Stimulated activated CD4-positive, alpha-beta T cell treated with anti-CD3 and anti-CD28 coated beads, TNF-alpha, amount 100 ng/mL, for 48 hours (primary cell): ENCODE measurements at regions not wholly inside any gene's neighbourhood (a gene's known extent, or its start where the extent isn't known, plus 50 kb on each side); places are given as distances from the start of the nearest gene placed in this dataset.

Source experiments
- DNase-seq, 3 donors: peaks; one replicate each; pipeline ENCODE4 v3.0.0-alpha.2; 2020; ENCODE audit warnings: low read depth in 3 of 3

DNA sequence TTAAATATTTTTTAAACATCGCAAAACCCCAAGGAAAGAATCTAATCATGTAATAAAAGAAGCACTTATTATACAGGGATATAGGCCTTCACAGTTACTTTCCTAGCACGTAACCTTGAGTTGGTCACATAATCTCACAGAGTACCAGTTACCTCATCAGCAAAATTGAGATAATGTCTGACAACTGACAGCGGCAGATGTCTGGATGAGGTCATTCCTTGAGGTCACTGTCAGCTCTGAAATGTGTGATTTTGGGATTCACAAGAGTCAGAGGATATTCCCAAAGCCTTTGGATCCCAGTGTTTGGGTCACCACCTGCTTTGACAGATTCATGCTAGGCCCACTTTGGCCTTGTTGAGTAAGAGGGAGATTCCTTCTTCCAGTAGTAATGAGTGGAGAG, 151.4 kb upstream of the SEMA6D start:
- no peak for DNase-seq

DNA sequence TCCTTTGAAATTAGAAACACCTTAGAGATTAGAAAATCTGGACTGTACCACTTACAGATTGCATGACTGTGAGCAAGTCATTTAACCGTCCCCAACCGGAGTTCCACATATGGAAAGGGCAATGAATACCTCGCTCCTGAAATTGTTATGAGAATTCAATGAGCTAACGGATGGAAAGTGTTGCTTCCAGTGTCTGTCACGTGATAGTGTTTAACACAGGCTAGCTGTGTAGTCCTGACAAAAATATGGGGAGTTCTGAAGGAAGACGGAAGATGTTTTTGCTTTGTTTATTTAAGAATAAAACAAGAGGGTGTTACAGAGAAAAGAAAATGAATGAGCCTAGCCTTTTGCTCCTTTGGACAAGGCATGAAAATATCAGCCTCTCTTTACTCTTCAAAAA, 150.7 kb upstream of the SEMA6D start:
- no peak for DNase-seq

DNA sequence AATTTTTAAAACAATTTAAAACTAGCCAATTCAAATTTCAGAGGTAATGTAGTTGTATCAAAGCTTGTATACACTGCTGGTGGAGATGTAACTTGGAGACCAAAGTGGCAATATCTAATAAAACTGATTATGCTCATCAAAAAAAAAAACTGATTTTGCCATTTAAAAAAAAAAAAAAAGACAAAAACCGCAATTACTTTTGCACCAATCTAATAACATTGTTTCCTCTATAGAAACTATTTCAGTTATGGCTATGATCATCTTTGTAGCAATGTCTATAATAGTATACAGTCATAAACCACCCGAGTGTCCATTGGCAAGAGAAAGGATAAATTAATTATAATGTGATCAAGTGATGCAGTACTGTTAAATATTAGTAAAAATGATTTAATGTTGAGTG, 149.3 kb upstream of the SEMA6D start:
- DNase-seq = no peak

DNA sequence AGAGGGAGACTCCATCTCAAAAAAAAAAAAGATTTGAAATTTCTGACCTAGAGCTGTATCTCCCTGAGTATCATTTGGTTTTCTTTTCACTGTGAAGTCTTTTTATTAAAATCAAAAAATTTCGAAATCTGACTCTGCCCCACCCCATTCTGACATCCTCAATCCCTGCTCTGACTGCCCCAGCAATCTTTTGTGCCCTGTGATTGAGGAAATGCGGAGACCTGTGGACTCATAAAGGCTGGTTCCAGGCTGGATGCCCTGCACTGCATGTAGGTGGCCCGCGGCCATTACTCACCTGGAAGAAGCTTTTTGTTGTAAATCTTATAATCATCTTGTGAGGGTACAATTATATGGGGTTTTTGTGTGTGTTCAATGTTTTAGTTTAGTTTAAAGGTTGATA, 147.3 kb upstream of the SEMA6D start:
- DNase-seq = no peak

DNA sequence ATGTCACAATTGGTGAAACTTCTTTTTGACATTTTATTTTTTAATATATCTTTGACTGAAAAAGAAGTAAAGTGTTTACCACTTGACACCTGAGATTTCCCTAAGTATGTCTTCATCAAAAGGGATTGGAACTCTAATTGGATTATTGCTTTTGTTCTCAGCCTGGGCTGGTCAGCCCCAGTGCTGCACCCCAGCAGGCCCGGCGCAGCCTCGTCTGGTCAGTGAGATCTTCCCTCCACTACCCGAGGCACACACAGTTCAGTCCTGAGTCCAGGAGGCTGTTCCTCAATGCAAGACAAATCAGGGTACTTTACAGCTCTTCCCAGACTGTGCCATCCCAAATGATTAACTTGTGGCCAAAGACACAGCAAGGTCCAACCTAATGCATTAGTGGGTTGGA, 146.9 kb upstream of the SEMA6D start:
- DNase-seq = no peak

DNA sequence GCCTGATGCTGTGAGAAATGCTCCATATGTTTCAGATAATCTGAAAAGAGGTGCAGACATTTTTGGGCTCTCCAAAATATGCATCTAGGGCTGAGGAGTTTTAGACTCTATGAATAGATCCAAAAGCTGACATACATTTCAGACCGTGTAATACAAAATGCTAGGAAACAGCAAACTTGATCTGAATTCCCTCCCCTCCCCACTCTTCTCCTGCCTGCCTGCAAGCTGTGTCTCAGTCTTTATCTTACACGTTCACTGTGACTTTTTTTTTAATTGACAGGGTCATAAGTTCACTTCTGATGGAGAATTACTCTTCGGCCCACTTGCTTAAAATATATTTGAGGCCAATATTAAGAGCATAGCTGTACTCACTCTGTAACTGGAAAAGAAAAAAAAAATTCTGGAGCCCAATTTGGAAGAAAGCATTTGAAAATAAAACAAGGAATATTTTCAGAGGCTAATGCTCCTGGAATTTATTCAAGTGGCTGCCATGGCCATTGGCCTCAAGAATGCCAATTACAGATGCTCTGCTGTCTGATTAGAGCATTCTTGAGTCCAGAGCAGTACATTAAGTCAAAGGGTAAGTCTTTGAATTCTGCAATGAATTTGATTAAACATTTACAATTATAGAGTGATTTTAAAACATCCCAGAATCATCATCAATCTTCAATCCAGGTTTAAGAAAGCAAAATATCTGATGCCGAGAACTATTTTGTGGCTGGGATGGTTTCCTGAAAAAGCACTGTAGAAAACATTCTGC, 146.2 kb upstream of the SEMA6D start:
- DNase-seq = no peak

DNA sequence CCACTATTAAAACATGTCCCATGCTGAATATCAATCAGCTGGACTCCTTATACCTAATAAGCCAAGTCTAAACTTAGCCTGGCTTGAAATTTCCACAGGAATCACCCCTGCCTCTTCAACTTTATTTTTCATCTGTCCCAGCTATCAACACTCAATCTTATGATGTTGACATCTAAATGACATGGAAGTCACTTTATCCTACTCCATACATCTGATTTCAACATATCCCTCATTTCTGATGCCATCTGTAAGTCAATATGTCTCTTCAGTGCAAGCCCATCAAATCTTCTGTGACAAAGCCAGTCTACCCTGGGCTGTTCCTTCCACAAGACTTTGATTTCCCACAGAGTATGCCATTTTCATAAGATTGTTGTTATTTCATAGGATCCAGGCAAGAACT, 143.6 kb upstream of the SEMA6D start:
- DNase-seq = no peak

DNA sequence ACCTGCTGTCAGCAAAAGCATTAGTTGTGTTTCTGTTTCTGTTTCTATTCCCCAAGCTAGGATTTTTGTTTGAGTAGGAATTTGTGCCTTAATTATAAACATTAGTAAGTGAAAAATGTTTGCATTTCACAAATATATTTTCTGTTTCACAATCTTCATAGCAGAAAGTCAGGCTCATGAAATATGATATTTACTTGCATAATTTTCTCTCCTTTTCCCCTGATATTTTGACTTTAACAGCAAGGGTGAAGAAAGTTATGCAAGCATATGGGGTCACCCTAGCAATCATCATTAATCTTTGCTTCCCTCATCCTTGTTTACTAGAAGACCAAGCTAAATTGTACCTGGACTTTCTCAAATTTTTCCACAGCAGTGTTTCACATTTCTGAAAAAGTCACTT, 140.3 kb upstream of the SEMA6D start:
- DNase-seq = no peak

DNA sequence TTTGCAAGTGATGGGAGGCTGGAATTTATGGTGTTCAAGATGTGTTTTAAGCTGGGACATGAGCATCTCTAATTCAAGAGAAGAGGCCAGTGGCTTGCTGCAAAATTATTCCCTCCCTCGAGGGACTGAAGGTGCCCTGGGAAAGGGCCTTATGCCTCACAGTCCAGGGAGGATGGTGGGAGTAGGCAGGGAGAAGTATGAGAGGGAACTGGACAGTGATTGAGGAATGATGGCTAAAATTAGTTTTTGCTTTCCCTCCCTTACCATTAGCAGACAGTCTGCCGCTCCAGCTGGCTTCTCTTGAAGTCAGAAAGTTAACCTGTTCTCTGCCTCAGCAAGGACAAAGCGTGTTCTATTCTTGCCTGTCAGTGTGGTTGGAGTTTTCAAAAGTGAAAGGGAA, 139.8 kb upstream of the SEMA6D start:
- no peak for DNase-seq

DNA sequence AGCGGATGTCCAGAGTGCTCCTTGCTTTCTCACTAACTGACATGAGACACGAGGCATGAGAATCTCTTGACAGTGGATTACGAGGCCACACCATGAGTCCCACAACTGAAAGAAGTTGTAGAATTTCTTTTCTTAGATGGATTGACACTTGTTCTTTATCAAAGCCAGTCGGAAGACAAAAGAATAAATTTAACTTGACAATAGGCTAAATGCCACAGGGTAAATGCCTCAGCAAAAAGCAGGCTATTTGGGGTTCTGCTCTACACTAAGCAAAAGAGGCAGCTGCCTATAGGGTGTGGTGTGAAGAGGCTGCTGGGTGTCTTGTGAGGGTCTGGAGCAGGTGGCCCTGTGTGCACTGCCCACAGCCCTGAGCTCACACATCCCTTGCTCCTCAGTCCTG, 135.1 kb upstream of the SEMA6D start:
- DNase-seq = no peak

DNA sequence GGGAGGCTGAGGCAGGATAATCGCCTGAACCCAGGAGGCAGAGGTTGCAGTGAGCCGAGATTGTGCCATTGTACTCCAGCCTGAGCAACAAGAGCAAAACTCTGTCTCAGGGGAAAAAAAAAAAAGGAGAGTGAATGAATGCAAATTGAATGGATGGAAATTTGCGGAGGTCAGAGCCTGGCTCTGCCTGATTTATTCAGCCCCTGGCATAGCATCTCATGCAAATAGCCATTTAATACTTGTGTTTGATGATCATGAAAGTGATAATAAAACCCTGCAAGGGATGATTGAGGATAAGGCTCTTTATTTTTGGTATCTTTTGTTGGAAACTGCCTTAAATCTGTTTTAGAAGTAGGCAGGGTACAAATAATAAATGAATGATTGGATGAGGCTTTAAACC, 133.0 kb upstream of the SEMA6D start:
- no peak for DNase-seq

DNA sequence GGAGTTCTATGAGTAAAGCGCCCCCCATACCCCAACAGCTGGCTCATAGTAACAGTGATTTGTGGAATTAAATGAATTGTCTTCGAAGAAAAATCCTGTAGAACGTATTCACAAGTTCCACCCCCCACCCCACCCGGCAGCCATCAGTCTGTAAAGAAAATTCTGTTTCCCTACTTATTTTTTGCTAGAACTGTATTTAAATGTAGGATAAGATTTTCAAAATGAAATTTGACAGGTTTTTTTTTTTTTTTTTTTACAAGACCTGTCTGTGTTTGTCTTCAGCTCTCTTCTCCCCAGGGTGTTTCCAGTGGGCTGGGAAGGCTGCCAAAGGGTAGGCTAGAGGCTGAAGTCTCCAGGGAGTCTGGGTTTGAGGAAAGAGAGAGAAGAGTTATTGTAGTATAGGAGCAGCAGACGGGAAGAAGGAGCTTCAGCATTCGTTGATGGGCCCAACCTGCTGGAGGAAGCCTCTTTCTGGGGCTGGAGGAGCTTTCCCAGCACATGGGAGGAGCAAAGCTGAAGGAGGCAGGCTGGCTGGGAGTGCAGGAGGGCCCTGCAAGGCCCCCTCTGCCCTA, 130.6 kb upstream of the SEMA6D start:
- DNase-seq = no peak

DNA sequence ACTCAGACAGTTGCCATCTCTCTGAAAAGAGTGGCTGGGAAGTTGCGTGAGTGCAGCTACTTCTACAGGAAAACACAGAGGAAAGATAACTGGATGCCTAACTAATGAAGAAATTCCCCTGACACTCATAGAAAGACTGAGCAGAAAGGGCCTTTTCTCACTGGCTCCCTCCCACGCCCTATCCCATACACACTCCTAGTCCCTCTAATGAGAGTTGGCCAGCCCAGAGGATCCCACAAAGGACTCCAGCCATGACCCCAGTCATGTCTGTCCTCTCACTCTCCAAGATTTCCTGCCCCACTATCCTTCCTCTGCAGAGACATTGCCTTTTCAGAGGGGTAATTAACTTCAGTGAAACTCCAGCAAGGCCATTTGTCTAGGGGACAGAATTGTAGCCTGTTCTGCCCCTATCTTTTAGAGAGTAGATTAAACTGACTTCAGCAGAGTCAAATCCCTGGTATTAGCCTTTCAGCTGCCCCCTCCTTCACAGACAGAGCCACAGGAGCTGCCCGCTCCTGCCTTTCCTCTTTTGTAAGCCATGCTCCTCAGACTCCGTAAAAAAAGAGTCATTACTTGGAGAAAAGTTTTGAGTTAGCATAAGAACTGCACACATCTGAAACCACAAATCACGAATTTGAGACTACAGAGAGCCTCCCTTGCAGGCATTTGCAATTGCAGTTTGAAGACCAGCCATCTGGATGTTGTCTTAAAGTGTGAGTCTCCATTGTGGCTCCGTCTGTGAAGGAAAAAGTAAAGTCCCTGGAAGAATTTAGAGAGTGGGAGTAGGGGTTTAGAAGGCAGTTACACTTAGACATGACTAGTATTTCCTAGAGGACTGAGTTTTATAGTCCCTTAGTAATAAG, 129.1 kb upstream of the SEMA6D start:
- DNase-seq = no peak

DNA sequence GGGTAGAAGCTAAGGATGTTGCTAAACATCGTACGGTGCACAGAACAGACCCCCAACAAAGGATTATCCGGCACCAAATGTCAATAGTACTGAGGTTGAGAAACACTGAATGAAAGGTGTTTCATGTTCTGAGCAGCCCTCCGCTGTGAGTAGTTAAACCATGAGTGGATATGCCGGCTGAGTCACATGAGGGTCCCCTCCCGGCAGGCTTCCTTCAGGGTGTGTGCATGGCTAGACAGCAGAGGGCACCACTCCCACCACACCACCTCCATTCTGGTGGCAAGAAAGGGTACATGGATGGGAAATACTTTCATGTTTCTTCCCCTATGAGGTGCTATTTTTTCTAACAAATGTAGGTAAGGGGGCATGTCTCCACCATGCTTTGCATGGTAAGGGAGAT, 128.3 kb upstream of the SEMA6D start:
- no peak for DNase-seq

DNA sequence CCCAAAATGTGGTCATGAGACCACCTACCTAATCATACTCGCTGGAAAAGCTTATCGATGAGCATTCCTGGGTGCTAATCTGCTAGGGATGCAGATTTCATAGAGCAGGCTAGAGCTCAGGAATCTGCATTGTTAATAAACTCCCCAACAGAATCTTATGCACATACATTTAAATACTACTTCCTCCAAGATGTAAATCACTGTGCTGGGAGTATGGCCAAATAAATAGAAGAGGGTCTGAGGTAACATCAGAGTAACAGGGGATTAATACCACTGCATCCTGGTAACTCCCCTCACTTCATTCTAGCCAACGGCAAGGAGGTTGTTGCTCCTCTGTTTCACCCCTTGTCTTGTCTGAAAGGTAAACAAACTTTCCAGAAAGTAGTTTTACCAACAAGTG, 118.3 kb upstream of the SEMA6D start:
- no peak for DNase-seq

DNA sequence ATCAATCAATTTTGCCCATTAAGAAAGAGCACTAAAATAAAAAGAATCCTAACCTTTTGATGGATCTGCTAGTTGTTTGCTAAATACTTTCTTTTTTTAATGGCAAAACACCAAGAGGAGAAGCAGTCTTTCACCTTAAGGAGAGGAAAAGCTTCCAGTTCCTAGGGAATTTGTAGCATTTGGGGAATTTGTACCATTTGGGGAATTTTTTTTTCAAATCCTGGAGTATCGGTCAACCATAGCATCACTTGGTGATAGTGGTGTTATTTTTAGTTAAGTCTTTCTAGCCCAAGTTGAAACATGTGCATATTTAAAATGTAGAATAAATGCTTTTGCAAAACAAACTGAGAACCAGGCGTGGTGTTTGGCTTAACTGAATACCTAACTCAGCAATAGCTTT, 117.5 kb upstream of the SEMA6D start:
- no peak for DNase-seq

DNA sequence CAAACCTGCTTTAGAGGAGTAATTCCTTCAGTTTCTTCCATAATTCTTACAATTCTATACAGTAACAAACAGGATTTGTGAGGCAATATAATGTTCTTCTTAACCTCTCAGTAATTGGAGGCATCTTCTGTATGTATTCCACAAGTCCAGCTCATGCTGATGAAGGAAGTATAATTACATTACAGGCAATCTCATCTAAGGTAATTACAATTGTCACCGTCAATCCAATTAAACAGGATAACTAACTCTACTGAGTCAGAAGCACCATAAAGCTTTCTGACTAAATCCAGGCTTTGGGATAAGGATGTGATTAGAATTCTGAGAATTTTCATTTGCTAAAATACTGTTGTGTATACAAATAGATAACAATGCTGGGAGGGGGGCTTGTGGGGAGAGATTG, 115.2 kb upstream of the SEMA6D start:
- DNase-seq = no peak

DNA sequence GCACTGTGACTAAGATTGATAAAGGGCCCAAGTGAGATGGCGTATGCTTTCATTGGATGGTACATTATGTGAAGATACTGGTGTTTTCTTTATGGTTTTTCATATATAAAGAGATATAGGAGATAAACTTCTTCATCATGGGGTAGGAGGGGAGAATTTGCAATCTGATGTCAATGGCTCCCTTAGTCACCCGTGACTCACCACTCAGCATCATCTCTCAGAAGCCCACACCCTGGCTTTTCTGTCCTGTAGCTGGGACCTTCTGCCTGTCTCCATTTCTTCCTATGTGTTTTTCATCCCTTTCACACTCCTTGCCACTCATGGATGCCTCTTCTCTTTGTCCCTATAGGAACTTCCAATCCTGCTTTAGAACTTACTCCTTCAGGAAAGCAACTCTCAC, 114.3 kb upstream of the SEMA6D start:
- DNase-seq = no peak

DNA sequence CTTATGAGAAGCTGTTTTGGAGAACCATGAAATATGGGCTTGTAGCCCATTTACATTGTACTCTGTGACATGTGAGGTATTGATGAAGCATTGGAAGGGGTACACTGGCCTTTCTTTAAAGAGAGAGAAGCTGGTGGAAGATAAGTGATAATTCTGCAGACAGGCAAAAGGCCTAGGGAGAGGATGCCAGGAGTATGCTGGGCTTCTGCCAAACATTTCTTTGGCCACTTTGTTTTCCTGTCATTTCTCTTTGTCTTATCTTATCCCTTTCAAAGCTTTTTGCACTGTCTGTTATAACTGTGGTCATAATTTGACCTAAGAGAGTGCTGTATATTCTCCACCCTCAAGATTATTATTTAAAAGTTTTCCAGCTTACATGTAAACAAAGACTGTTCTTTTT, 109.6 kb upstream of the SEMA6D start:
- DNase-seq = no peak

DNA sequence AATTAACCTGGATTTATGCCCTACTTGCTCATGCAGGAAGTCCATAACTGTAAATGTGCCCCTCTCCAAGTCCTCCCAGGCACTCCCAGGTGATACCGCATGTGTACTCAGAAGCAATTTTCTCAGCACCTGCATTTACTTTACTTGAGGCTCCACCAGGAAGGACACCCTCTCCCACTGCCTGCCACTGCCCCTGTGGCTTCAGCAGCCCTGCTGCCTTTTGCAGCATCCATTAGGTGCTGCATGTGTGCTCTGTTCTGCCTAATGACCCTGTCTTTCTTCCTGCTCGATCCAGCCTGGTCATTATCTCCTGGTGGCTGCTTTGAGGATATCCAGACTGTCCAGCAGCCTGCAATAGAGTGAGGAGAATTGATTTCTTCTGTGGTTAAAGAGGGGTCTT, 107.6 kb upstream of the SEMA6D start:
- no peak for DNase-seq

DNA sequence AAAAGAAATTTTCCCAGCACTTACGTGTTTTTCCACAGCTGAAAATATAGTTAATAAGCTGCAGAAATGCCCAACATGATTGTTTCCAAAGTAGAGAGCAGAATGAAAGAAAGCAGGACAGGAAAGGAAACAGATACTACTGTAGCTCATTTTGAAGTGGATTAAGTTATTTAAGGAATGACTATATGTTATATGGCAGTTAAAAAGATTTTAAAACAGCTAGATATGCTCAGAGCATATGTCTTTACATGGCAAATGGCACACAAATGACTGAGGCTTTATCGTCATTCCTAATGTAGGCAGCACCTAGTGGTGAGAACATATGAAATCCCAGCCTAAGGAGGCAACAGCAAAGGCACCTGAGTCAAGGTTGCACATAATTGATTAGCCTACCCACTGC, 106.6 kb upstream of the SEMA6D start:
- no peak for DNase-seq

DNA sequence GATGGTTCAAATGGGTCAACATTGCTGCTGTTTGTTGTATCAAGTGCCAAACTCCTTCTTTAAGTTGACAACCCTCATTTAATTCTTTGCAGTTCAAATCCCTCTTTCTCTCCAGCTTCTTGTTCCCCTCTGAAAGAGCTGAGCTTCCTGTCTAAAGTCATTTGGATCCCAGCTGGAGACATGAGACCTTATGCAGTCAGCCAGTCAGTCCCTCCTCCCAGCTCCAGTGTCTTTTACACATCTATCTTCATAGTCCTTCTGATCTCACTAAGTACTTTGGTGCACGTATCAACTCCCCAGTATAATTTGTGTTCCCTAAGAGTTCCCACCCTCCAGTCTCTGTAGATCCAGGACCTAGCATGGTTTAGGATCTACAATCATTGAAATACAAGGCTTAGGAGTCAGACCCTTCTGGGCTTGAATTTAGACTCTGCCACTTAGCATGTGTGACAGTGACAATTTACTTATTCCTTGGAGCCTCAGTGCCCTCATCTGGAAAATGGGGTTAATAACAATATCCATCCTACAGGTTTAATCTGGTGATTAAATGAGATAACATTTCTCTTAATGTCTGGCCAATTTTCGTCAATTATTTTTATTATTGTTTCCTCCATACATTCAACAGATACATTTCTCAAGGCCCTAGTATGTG, 102.8 kb upstream of the SEMA6D start:
- DNase-seq = no peak

DNA sequence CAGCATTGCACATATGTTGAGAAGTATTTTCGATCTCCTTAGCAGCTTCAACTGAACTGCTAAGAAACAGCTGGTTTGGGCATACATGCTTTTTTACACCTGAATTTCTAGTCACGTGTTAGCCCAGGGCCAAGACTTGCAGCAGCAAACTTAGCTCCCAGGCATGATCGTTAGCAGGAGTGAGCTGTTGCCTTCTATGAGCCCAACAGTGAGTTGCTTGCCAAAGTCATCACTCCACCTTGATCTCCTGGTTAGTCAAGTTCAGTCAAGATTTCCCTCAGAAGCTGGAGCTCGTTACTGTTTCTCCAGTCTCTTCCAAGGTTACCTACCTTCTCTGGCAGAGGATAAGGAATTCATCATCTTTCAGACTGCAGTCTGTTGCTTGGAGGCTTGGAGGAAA, 100.4 kb upstream of the SEMA6D start:
- no peak for DNase-seq
